ENCODE measurements at regions not wholly inside any gene's neighbourhood (a gene's known extent, or its start where the extent isn't known, plus 50 kb on each side); places are given as distances from the start of the nearest gene placed in this dataset.

DNA sequence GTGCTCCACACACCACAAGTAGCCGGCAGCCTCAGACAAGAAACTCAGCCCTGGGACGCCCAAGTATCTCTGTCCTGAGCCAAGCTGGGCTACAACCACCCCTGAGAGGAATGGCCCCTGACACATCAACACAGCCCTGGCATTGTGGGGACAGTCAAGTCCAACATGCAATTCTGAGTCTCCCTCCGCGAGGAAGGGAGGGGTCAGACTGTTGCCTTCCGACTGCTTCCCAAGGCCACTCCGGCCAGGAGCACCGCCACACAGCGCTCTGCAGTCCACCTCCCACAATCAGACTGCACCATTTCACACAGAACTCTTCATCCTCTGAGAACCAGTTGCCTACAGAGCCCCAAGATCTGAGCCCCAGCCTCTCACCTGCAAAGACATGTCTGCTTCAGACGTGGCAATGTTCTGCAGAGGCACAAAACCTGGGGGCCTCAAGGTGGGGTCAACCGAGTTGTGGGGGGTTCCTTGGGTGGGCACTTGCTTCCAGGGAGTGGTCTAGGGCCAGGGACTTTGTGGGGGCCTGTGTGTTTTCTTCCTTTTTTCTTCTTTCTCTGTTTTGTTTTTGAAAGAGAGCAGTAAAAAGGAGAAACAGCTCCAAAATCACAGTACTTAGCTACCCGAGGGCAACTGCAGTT, 76.7 kb upstream of the SALL3 start:
- DNase-seq (ENCODE audit: low spot score), result peak; percentile 85

DNA sequence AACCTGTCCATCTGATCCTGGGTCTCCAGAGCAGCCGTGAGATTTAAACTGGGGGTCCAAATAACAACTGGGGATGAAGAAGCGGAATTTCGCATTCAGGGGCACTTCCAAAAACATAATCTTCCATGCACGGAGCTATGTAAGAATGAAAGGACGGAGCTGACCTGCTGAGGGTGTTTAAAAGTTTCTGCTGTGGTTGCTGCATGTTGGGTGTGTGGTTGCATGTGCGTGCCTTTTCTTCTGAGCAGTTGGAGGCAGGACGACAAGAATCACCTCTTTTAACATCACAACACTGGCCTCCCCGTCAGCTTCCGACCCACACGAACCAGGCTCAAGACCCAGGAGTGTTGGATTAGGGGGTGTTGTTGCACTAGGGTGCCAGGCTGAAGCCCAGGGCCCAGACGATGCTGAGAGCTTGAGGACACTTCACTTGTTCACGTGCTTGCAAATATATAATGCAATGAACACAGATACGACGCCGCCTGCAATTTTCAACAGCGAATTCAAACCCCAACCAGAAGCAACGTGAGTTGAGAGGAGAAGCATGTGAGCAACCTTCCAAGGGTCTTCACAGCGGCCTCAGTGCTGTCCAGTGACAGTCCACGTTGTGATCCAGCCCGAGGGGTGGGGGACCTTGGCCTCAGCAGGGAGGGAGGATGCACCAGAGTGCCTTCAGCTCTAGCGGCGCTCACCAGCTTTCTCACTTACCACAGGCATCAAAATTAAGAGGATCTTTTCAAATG, 76.0 kb upstream of the SALL3 start:
- DNase-seq (ENCODE audit: low spot score), result no peak

DNA sequence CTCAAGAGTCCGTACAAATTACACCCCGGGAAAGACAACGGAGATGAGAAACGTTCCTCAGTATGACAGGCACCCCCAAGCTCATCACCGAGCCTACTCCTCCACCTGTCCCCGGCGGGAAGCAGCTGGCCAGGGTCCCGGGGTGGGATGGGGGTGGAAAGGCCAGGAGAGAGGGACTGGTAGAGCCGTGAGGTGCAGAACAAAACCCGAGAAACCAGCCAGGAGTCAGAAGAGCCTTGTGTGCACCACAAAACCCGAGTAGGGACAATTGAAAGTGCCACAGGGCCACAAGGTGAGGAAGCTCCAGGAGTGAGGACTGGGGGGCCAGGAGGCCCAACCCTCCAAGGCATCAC, 75.5 kb upstream of the SALL3 start:
- DNase-seq (ENCODE audit: low spot score), result peak; percentile 78

DNA sequence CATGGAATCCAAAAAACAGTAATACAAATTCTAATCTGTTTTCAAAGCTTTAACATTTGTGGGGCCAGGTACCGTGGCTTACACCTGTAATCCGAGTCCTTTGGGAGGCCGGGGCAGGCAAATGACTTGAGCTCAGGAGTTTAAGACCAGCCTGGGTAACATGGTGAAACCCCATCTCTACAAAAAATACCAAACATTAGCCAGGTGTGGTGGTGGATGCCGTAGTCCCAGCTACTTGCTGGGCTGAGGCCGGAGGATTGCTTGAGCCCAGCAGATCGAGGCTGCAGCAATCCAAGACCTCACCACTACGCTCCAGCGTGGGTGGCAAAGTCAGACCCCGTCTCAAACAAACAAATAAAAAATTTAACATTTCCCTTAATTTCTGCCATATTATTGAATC, 74.3 kb upstream of the SALL3 start:
- no peak for DNase-seq (ENCODE audit: low spot score)

DNA sequence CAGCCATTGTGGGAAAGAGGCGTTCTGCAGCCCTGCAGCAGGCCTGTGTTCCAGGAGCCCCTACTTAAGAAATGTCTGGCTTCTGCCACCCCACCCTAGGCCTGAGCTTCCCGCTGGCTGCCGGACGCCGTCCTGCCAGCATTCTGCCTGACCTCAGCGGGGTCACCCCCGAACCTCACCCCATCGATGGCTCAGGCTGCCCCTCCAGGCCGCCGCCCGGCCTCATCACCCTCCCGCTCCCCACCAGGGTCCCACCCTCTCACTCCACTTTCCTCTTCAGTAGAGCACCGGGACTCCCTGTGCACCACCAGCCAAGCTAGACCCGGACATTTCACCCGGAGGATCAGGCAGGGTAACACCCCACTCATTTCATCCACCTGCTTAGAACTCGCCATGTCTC, 73.6 kb upstream of the SALL3 start:
- DNase-seq (ENCODE audit: low spot score), result peak; percentile 83

DNA sequence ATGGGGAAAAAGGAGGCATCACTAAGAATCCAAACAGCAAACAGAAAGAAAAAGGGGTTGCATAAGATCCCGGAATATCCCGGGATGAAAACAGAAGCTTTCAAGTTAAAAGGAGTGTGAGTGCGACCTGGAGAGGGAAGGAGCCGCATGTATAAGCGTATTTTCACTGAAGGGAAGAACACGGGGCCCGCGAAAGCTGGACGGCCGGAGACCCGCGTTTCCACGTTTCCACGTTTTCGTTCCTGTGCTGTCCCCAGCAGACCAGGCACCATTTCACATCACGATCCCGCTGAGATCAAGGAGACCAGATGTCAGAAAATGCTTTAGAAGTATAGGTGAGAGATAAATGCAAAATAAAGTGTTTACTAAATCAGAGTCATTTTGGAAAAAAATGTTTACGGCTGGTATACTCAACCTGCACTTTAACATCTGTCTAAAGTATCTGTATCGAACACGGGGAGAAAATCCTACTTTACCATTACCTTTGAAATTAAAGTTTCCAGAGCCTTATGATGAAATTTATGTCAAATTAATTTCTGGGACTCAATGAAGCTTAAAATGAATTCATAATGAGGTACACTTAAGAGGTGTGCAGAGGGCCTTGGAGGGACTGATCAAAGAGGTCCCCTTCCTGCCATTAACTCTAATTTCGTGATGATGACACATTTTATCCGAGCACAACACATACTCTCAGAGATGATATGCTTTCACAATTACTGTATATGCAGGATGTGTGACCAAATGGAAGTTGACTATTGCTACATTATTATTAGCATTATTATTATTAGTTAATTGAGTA, 71.0 kb upstream of the SALL3 start:
- no peak for DNase-seq (ENCODE audit: low spot score)

DNA sequence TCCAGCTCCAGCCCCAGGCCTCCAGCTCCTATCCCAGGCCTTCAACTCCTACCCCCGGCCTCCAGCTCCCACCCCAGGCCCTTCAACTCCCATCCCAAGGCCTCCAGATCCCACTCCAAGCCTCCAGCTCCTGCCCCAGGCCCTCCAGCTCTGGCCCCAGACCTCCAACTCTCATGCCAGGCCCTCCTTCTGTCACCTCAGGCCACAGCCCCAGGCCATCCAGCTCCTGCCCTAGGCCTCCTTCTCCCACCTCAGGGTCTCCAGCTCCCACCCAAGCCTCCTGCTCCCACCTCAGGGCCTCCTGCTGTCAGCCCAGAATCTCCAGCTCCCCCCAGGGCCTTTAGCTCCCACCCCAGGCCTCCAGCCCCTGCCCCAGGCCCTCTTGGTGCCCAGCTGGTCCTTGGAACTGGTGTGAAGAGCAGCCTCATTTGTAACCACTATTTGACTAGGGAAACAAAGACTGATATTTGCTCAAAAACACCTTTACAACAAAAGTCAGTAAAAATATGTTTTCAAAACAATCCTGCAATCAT, 67.8 kb upstream of the SALL3 start:
- no peak for DNase-seq (ENCODE audit: low spot score)

DNA sequence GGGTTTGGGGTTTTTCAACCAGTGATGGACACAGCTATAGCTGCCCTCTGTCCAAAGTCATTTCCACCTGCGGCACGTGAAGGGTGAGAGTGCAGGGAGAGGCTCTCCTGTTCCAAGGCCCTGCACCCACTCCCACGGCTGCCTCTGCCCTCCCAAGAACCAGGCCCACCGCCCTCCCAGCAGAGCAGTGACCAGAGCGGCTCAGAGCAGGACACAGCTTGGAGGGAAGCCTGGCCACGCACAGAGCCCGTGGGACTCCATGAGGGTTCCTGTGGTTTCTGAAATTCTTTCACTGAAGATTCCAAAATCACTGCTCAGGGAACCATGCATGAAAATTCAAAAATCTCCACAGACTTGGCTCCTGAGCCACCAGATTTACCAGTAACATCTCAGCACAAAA, 67.3 kb upstream of the SALL3 start:
- DNase-seq (ENCODE audit: low spot score), result no peak

DNA sequence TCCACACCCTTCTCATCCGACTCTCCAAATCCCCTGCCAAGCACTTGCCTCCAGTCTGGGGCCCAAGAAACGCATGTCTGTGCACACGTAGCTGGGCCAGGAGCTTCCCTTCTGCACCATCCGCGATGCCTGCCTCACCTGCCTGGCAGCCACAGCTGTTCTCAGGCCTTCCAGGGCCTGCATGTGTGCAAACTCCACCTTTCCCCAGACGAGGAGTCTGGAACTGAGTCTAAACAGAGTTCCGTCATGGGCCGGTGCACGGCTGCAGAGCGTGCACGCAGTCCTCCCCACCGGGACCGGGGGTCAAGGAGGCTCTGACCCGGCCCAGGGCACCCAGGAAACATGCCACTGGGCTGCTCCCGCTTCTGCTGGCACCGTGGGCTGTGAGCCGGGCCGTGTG, 66.8 kb upstream of the SALL3 start:
- no peak for DNase-seq (ENCODE audit: low spot score)

DNA sequence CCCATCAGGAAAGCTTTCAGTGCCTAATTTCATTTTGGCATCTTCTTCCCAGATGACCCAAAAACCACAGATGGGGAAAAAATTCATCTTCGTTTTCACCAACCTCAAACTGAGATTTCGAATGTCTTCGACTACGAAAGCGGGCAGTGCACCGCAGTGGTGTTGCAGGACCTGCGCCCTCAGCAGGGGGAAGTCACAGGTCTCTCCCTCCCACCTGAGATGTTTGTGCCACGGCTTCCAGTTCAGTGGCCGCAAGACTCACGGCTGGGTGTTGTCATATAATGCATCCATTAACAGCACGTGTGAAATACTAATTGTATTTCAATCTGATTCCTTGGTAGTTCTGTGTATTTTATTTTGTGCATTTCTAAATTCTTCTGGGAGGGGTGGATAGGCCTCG, 66.2 kb upstream of the SALL3 start:
- no peak for DNase-seq (ENCODE audit: low spot score)

DNA sequence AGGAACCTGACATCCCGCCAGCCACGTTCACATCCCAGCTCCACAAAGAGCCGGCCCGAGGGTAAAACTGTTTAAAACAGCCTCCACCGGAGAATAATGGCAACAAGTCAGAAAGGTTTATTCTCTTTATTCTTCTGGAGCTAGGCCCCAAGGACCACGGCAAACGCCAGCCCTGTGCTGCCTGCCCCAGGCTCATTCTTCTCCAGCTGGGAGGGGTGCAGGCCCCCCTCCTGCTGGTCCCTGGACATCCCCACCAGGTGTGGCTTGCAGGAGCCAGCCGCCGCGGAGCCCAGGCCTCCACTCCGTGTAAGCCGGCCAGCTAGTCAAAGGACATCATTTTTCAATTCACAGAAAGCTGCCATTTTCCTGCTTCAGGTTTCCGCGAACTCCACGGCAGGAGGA, 65.8 kb upstream of the SALL3 start:
- peak; percentile 76 for DNase-seq (ENCODE audit: low spot score)

DNA sequence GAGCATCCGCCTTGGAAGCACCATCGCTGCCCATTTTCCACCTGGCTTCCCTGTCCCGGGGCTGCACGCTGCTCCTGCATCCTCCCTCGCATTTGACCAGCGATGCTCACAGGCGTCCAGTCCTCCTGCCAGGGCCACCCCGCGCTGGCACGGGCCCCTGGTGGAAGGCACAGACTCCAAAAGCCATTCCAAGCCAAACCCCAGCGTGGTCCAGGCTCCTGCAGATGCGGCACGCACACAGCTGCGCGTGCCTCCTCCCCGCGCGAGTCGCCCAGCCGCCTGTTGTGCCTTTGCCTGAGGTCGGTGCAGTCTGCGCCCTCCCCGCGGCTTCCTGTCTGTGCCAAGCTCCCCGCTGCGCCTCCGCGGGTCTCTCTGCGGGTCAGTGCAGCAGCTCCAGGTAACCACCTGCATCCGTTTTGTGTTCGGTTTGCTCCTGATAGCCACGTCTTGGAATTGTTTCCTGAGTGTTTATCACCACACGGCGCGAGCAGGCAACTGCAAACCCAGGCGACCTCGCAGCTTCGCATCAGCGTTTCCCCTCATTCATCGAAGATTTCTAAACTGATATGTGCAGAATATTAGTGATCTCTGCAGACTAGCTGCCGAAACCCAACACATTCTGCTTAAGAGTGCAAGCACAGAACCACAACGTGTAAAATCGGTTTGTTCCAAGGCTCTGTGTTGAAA, 65.2 kb upstream of the SALL3 start:
- peak; percentile 88 for DNase-seq (ENCODE audit: low spot score)

DNA sequence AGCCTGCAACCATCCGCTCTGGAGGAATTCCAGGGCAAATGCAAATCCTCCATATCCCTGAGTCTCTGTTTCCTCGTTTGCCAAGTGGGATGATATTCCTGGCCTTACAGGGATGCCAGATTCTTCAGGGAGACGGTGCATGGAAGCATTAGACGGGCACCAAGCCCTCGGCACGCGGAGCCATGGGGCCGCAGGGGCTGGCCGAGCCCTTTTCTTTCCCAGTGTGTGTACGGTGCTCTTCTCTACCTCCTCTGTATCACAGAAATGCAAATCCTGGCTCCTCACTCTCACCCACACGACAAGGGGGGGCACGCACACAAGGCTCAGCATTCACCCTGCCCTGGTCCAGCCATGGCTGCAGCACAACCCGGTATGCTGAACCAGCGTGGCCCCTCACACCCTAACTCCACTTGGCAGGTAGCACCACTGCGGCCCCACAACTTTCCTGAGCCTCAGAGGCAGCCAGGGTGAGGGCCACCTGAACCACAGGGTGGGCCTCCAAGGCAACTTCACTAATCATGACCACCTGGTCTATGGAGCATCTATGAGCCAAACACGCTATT, 64.1 kb upstream of the SALL3 start:
- DNase-seq (ENCODE audit: low spot score), result peak; percentile 76

DNA sequence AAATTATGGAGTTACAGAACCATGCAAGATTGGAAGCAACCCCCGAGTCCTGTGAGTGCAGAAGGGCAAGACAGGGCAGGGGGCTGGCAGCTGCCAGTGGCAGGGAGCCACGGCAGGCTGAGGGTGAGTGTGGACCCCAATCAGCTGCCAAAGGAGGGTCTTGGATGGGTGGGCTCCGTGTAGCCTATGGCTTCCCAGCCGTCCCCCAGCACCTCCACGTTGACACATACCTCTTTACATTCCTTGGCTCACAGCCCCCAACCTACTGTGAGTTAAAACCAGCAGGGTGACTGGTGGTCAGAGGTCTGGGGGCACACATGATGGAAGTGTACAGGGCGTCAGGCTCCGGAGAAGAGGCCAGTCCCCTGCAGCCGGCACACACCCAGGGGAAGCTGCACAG, 60.9 kb upstream of the SALL3 start:
- DNase-seq (ENCODE audit: low spot score), result peak; percentile 72

DNA sequence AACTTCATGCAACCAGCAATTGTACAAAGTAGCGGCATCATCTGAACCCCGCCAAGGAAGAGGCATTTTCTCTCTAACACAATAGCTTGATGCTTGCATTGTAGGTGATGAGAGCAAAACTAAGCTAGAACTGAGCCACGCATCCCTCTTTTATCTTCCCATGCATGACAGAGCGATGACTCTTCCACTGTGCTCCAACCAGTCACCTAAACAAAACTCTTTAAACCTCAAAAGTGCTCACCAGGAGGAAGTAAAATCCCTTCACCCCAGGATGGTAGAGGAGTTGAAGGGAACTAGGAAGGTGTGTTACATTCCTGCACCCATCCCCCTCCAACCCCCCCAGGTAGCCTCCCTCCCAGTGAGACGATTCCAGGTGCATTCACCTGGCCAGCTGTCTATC, 59.7 kb upstream of the SALL3 start:
- DNase-seq (ENCODE audit: low spot score), result no peak

DNA sequence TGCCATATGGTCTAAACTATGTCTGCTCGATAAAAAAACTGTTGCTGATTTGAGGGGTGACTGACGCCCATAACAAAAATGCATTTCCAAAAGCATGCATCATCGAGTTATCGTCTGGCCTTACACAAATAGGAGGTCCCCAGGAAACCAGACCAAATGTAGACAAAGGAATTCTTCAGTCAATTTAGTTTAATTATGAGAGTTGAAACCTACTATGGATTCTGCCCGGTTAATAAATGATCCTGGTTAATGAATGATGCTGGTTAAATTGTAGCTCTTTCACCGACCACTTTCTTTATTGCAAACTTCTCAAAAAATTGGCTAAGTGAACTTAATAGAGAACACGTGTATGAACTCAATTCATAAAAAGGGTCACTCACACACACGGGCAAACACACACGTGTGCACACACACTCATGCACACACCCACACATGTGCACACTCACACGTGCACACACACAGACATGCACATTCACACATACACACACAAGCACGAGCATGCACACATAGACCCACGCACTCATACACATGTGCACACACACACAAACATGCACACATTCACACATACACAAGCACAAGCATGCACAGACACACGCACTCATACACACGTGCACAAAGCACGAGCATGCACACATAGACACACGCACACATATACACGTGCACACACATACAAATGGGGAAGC, 59.0 kb upstream of the SALL3 start:
- no peak for DNase-seq (ENCODE audit: low spot score)

DNA sequence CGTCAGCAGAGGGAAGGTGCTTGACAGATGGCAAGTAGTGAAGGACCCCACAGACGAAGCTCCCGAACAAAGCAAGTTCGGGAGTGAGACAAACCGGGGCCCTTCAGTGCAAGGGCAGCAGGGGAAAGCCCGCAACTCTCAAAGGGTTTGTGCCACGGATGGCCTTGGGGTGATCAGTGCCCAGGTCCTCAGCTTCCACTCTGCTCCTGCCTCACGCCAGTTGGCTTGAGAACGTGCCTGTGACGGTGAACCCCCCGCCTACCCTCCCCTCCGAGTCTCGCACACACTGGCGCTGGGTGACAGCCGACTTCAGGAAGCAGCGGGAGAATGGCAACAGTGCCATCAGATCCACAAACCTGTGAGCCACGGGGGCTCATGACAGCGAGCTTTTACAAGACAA, 56.8 kb upstream of the SALL3 start:
- DNase-seq (ENCODE audit: low spot score), result peak; percentile 62

DNA sequence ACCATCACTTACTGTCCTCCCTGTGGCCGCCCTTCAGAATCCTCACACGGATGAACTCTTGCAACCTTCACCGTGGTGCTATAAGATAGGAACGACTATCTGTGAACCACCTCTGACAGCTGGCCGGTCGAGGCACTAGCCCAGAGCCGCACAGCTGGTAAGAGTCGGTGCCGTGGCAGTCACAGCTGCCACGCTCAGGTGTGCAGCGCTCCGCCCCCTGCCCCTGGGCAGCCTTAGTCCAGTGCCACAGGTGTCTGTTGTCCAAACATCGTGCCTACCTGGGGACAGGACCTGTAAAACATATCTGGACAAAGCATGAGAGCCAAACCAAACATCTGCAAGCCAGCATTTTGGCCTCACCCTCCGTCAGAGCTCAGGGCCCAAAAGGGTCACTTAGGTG, 55.3 kb upstream of the SALL3 start:
- DNase-seq (ENCODE audit: low spot score), result peak; percentile 83

DNA sequence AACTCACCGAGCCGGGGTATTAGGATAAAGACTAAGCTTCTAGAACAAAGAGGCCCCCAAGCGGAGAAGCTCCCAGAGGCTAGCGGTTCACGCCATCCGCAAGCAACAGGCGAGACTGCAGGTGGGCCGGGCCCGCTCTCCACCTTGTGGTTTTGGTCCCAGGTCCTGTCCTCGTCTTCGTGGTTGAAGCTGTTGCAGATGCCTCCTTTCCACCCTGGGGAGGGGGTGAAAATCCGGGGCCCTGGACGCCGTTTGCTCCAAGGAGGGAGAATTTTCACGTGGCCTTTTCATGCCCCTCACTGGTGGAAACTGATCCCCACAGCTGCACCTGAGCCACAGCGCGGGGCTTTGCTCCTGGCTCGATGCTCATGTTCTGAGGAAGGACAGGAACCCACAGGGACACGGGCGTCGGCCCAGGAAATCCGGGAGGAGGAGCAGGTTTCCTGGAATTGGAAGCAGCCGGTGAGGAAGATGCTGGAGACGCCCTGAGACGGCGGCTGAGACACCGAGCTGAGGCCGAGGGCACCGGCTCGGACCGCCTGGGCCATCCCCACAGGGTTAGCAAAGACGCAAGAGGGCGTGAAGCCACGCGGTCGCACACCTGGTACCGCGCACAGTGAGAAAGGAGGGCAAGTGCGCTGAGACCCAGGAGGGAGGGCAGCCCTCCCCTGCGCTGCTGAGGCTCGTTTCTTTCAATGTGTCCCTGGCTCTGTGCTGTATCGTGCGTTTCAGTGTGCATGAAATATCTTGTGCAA, 54.7 kb upstream of the SALL3 start:
- DNase-seq (ENCODE audit: low spot score), result peak; percentile 85
